Mesendoderm (in vitro differentiated cells): ENCODE measurements at regions not wholly inside any gene's neighbourhood (a gene's known extent, or its start where the extent isn't known, plus 50 kb on each side); places are given as distances from the start of the nearest gene placed in this dataset.

Source experiments
- DNase-seq: peaks from one replicate; pipeline ENCODE4 v3.0.0; 2013
- H2AK5ac ChIP-seq: 2 replicates; pipeline ENCODE4 v1.6.1; 2013; ENCODE audit warnings: low read length, inconsistent platforms
- H2BK120ac ChIP-seq: 2 replicates; pipeline ENCODE4 v1.6.1; 2013; ENCODE audit warnings: low read depth, mild to moderate bottlenecking, low read length, moderate library complexity, mixed read lengths
- H2BK15ac ChIP-seq: replicated peaks from 2 replicates; pipeline ENCODE4 v1.6.1; 2013; ENCODE audit warnings: low read depth, mild to moderate bottlenecking, moderate library complexity
- H2BK5ac ChIP-seq: 2 replicates; pipeline ENCODE4 v1.6.1; 2013; ENCODE audit warnings: low read length, inconsistent platforms
- H3K18ac ChIP-seq: 2 replicates; pipeline ENCODE4 v1.6.1; 2013; ENCODE audit warnings: mild to moderate bottlenecking, low read length, mixed read lengths
- H3K23ac ChIP-seq: one replicate; pipeline ENCODE4 v1.6.1; 2013; ENCODE audit warnings: low read length
- H3K27ac ChIP-seq: 2 replicates; pipeline ENCODE4 v1.5.1; 2013; ENCODE audit warnings: low read depth, mild to moderate bottlenecking, inconsistent platforms, low read length, moderate library complexity
- H3K27me3 ChIP-seq: 2 replicates; pipeline ENCODE4 v1.6.1; 2013; ENCODE audit warnings: low read length, control low read depth, mild to moderate bottlenecking, inconsistent platforms; ENCODE audit not compliant: insufficient read depth, poor library complexity
- H3K36me3 ChIP-seq: 2 replicates; pipeline ENCODE4 v1.6.1; 2013; ENCODE audit warnings: low read length, inconsistent platforms; ENCODE audit not compliant: control insufficient read depth, insufficient read depth
- H3K4ac ChIP-seq: one replicate; pipeline ENCODE4 v1.6.1; 2013; ENCODE audit warnings: low read depth, mild to moderate bottlenecking, low read length, moderate library complexity
- H3K4me1 ChIP-seq: 2 replicates; pipeline ENCODE4 v1.6.1; 2013; ENCODE audit warnings: low read depth, low read length, inconsistent platforms; ENCODE audit not compliant: control insufficient read depth
- H3K4me2 ChIP-seq: 2 replicates; pipeline ENCODE4 v1.6.1; 2013; ENCODE audit warnings: low read length
- H3K4me3 ChIP-seq: 2 replicates; pipeline ENCODE4 v1.5.1; 2013; ENCODE audit warnings: mild to moderate bottlenecking, low read length
- H3K56ac ChIP-seq: one replicate; pipeline ENCODE4 v1.6.1; 2013; ENCODE audit warnings: low read length
- H3K79me1 ChIP-seq: 2 replicates; pipeline ENCODE4 v1.6.1; 2013; ENCODE audit warnings: low read length, inconsistent platforms
- H3K79me2 ChIP-seq: 2 replicates; pipeline ENCODE4 v1.6.1; 2013; ENCODE audit warnings: mild to moderate bottlenecking, low read length; ENCODE audit not compliant: control insufficient read depth, insufficient read depth
- H3K9ac ChIP-seq: 2 replicates; pipeline ENCODE4 v1.6.1; 2013; ENCODE audit warnings: low read length, inconsistent platforms
- H4K5ac ChIP-seq: one replicate; pipeline ENCODE4 v1.6.1; 2013; ENCODE audit warnings: low read length
- H4K8ac ChIP-seq: one replicate; pipeline ENCODE4 v1.6.1; 2013; ENCODE audit warnings: low read depth, mild to moderate bottlenecking, control low read depth, low read length, moderate library complexity
- WGBS: extraction: QIAGEN DNeasy Blood & Tissue Kit; methylation state at CpG from one replicate; pipeline ENCODE4 v1.1.7; 2013; ENCODE audit warnings: low lambda C conversion rate, missing lambda C conversion rate; ENCODE audit not compliant: insufficient coverage; ENCODE audit errors: extremely low coverage; 5-methylcytosine and 5-hydroxymethylcytosine counted together

- H4K5ac ChIP-seq = no peak overlapping the region
- H3K4me1 ChIP-seq = no peaks in the 10 kb centered on the region
- no peak for DNase-seq
- H2BK15ac ChIP-seq = no peak overlapping the region
- no peak overlapping the region for H3K9ac ChIP-seq
- H2AK5ac ChIP-seq = no peak overlapping the region
- H3K56ac ChIP-seq = no peak overlapping the region
- no CpG with 5 or more reads among the region's 46 CpGs for WGBS
- no peaks in the 10 kb centered on the region for H3K36me3 ChIP-seq
- no peaks in the 10 kb centered on the region for H3K27me3 ChIP-seq
- no peak overlapping the region for H4K8ac ChIP-seq
- no peak overlapping the region for H3K23ac ChIP-seq
- H3K4me2 ChIP-seq = no peak overlapping the region
- H3K4me3 ChIP-seq = no peak overlapping the region
- no peaks in the 10 kb centered on the region for H3K79me1 ChIP-seq
- H2BK5ac ChIP-seq = no peak overlapping the region
- H2BK120ac ChIP-seq = no peak overlapping the region
- H3K18ac ChIP-seq = no peak overlapping the region
- H3K79me2 ChIP-seq = no peaks in the 10 kb centered on the region
- no peak overlapping the region for H3K4ac ChIP-seq
- no peak overlapping the region for H3K27ac ChIP-seq
These were observed 382.3 kb upstream of the ZFP42 start for GRCh38 chr4:187613089-187613839.

- Histone ChIP-seq H3K27me3 (no peaks in the 10 kb centered on the region), H2BK120ac (no peak overlapping the region), H3K79me2 (no peaks in the 10 kb centered on the region), H3K18ac (no peak overlapping the region), H2BK5ac (no peak overlapping the region), H2AK5ac (no peak overlapping the region), H3K4me2 (no peak overlapping the region), H3K4me3 (no peak overlapping the region), H2BK15ac (no peak overlapping the region), H4K8ac (no peak overlapping the region), H3K36me3 (no peaks in the 10 kb centered on the region), H3K23ac (no peak overlapping the region), H3K4me1 (no peaks in the 10 kb centered on the region), H3K56ac (no peak overlapping the region), H3K27ac (no peak overlapping the region), H3K9ac (no peak overlapping the region), H3K79me1 (no peaks in the 10 kb centered on the region), H4K5ac (no peak overlapping the region), H3K4ac (no peak overlapping the region)
- no peak for DNase-seq
- no CpG with 5 or more reads among the region's 1 CpG for WGBS
These were observed 379.6 kb upstream of the ZFP42 start for GRCh38 chr4:187615972-187616371.

GRCh38 chr4:187617113-187617512 lies 378.5 kb upstream of the ZFP42 start:
- no peak overlapping the region for H2BK15ac ChIP-seq
- no peak overlapping the region for H3K56ac ChIP-seq
- H4K5ac ChIP-seq = no peak overlapping the region
- no peak overlapping the region for H3K18ac ChIP-seq
- no peak overlapping the region for H4K8ac ChIP-seq
- no peak overlapping the region for H3K4me3 ChIP-seq
- no peak overlapping the region for H2BK5ac ChIP-seq
- no peaks in the 10 kb centered on the region for H3K4me1 ChIP-seq
- no peaks in the 10 kb centered on the region for H3K27me3 ChIP-seq
- no peaks in the 10 kb centered on the region for H3K79me1 ChIP-seq
- no peak overlapping the region for H3K27ac ChIP-seq
- H3K4ac ChIP-seq = no peak overlapping the region
- H3K23ac ChIP-seq = no peak overlapping the region
- H2BK120ac ChIP-seq = no peak overlapping the region
- no peak overlapping the region for H2AK5ac ChIP-seq
- no peak overlapping the region for H3K9ac ChIP-seq
- peak; percentile 23 for DNase-seq
- no peaks in the 10 kb centered on the region for H3K36me3 ChIP-seq
- no peaks in the 10 kb centered on the region for H3K79me2 ChIP-seq
- no CpG with 5 or more reads among the region's 1 CpG for WGBS
- no peak overlapping the region for H3K4me2 ChIP-seq

- no peak overlapping the region for H2BK5ac ChIP-seq
- H3K9ac ChIP-seq = no peak overlapping the region
- no peaks in the 10 kb centered on the region for H3K79me2 ChIP-seq
- no peak overlapping the region for H3K18ac ChIP-seq
- H2AK5ac ChIP-seq = no peak overlapping the region
- no peak overlapping the region for H3K56ac ChIP-seq
- H4K5ac ChIP-seq = no peak overlapping the region
- no peak overlapping the region for H3K4ac ChIP-seq
- no peak for DNase-seq
- no peaks in the 10 kb centered on the region for H3K4me1 ChIP-seq
- no peak overlapping the region for H3K4me3 ChIP-seq
- H3K23ac ChIP-seq = no peak overlapping the region
- no peak overlapping the region for H4K8ac ChIP-seq
- no CpG with 5 or more reads among the region's 2 CpGs for WGBS
- no peaks in the 10 kb centered on the region for H3K79me1 ChIP-seq
- H3K4me2 ChIP-seq = no peak overlapping the region
- no peak overlapping the region for H2BK15ac ChIP-seq
- no peaks in the 10 kb centered on the region for H3K36me3 ChIP-seq
- no peaks in the 10 kb centered on the region for H3K27me3 ChIP-seq
- no peak overlapping the region for H2BK120ac ChIP-seq
- H3K27ac ChIP-seq = no peak overlapping the region
These were observed 376.8 kb upstream of the ZFP42 start for GRCh38 chr4:187618701-187619281.

GRCh38 chr4:187619319-187619718 lies 376.3 kb upstream of the ZFP42 start:
- no peaks in the 10 kb centered on the region for H3K27me3 ChIP-seq
- no peak overlapping the region for H3K9ac ChIP-seq
- no CpG with 5 or more reads among the region's 4 CpGs for WGBS
- H3K27ac ChIP-seq = no peak overlapping the region
- no peak for DNase-seq
- no peak overlapping the region for H3K4me2 ChIP-seq
- no peak overlapping the region for H3K56ac ChIP-seq
- H2BK120ac ChIP-seq = no peak overlapping the region
- no peak overlapping the region for H3K23ac ChIP-seq
- H3K4me3 ChIP-seq = no peak overlapping the region
- H3K79me2 ChIP-seq = no peaks in the 10 kb centered on the region
- no peak overlapping the region for H4K5ac ChIP-seq
- H3K4ac ChIP-seq = no peak overlapping the region
- no peaks in the 10 kb centered on the region for H3K4me1 ChIP-seq
- no peaks in the 10 kb centered on the region for H3K79me1 ChIP-seq
- no peak overlapping the region for H2BK15ac ChIP-seq
- H4K8ac ChIP-seq = no peak overlapping the region
- H3K18ac ChIP-seq = peak overlapping the region; percentile 28
- H2BK5ac ChIP-seq = no peak overlapping the region
- H2AK5ac ChIP-seq = no peak overlapping the region
- H3K36me3 ChIP-seq = no peaks in the 10 kb centered on the region
